GM12878 (cell line): ENCODE measurements at regions not wholly inside any gene's neighbourhood (a gene's known extent, or its start where the extent isn't known, plus 50 kb on each side); places are given as distances from the start of the nearest gene placed in this dataset.

Experiments
- ATAC-seq: fragments of 200-7000 bp; cut with Tn5 transposase; 3 replicates; pipeline ENCODE4 v1.9.1; 2020; ENCODE audit warnings: mild to moderate bottlenecking, moderate library complexity
- BruUV-seq: library from RNA; stranded (reverse); fragments of 400-500 nt; replicated peaks from 2 replicates; lab custom pipeline; 2021; lab: Mats Ljungman, UMichigan
- CTCF ChIA-PET: fragments of 300-600 bp; sonication (Branson Sonifier 250); formaldehyde crosslinking; extraction: SDS; loops from one replicate; lab custom pipeline; 2021; ENCODE audit warnings: inconsistent platforms; lab: Yijun Ruan, JAX
- POLR2A ChIA-PET: fragments of 350-600 bp; formaldehyde crosslinking; extraction: SDS; loops from one replicate; lab custom pipeline; 2021; ENCODE audit warnings: inconsistent platforms; lab: Charles Lee
- RAD21 ChIA-PET: fragments of 300-600 bp; sonication (Branson Sonifier 250); formaldehyde crosslinking; loops from one replicate; lab custom pipeline; 2023; ENCODE audit warnings: antibody characterized with exemption; ENCODE audit not compliant: unreplicated experiment; lab: Charles Lee
- SMC1A ChIA-PET: fragments of 300-600 bp; sonication (Branson Sonifier 250); formaldehyde crosslinking; loops from one replicate; lab custom pipeline; 2023; ENCODE audit not compliant: unreplicated experiment, uncharacterized antibody; lab: Charles Lee
- DNase-seq: peaks from one replicate; pipeline ENCODE4 v3.0.0-alpha.2; 2011; ENCODE audit warnings: low read depth, low spot score
- FAIRE-seq: peaks from 3 replicates; lab custom pipeline; 2011; peaks lifted over from hg19 to GRCh38; lab: Jason Lieb, UNC
- H2AFZ ChIP-seq: 2 replicates; pipeline ENCODE4 v1.6.0; 2011; ENCODE audit warnings: low read depth, low read length, control low read depth; ENCODE audit not compliant: control insufficient read depth
- H3K27ac ChIP-seq: 2 replicates; pipeline ENCODE4 v1.5.1; 2011; ENCODE audit warnings: control low read depth; ENCODE audit not compliant: control insufficient read depth, insufficient read depth
- H3K27me3 ChIP-seq, 2 experiments: replicated peaks in 1 of 2; 2 replicates each; pipeline versions ENCODE4 v1.6.0 to v1.6.1; 2011; ENCODE audit warnings: low read length in 1 of 2; ENCODE audit not compliant: control insufficient read depth in 2 of 2, insufficient read depth in 2 of 2
- H3K36me3 ChIP-seq, 2 experiments: 2 replicates each; pipeline ENCODE4 v1.5.1; 2011; ENCODE audit warnings: low read length in 1 of 2; ENCODE audit not compliant: control insufficient read depth in 2 of 2, insufficient read depth in 2 of 2
- H3K4me1 ChIP-seq: 2 replicates; pipeline ENCODE4 v1.6.1; 2011; ENCODE audit warnings: mild to moderate bottlenecking, low read length, moderate library complexity, mixed read lengths; ENCODE audit not compliant: control insufficient read depth, insufficient read depth
- H3K4me2 ChIP-seq: 2 replicates; pipeline ENCODE4 v1.6.0; 2011; ENCODE audit warnings: control low read depth; ENCODE audit not compliant: control insufficient read depth, insufficient read depth
- H3K4me3 ChIP-seq: fragments of 200-600 bp; sonication (generic); 2 replicates; pipeline ENCODE4 v1.5.1; 2016
- H3K79me2 ChIP-seq: 2 replicates; pipeline ENCODE4 v1.6.0; 2011; ENCODE audit warnings: low read length; ENCODE audit not compliant: control insufficient read depth, insufficient read depth
- H3K9ac ChIP-seq: 2 replicates; pipeline ENCODE4 v1.8.0; 2011; ENCODE audit warnings: low read length, control low read depth, mixed read lengths; ENCODE audit not compliant: control insufficient read depth, insufficient read depth
- H3K9me3 ChIP-seq: replicated peaks from 3 replicates; pipeline ENCODE4 v1.5.1; 2011; ENCODE audit warnings: mild to moderate bottlenecking, low read length; ENCODE audit not compliant: control insufficient read depth, insufficient read depth
- H4K20me1 ChIP-seq: 2 replicates; pipeline ENCODE4 v1.6.0; 2011; ENCODE audit not compliant: control insufficient read depth, insufficient read depth
- CREB1 ChIP-seq: IDR thresholded peaks from 2 replicates; pipeline ENCODE4 v1.6.1; 2012; ENCODE audit warnings: low read depth, mild to moderate bottlenecking, inconsistent platforms
- CREM ChIP-seq: IDR thresholded peaks from 2 replicates; pipeline ENCODE4 v1.6.1; 2014; ENCODE audit warnings: antibody characterized with exemption, low read depth
- DPF2 ChIP-seq: fragments of 450-650 bp; IDR thresholded peaks from 2 replicates; pipeline ENCODE4 v1.6.1; 2017; ENCODE audit warnings: mild to moderate bottlenecking
- IRF4 ChIP-seq: IDR thresholded peaks from 2 replicates; pipeline ENCODE4 v1.6.1; 2011; ENCODE audit warnings: low read depth, low read length
- PAX8 ChIP-seq: fragments of 450-650 bp; IDR thresholded peaks from 2 replicates; pipeline ENCODE4 v1.6.1; 2017; ENCODE audit warnings: mild to moderate bottlenecking, moderate library complexity
- RAD21 ChIP-seq: IDR thresholded peaks from 2 replicates; pipeline ENCODE4 v1.6.1; 2011; ENCODE audit warnings: mild to moderate bottlenecking, low read depth, low read length, moderate library complexity; ENCODE audit not compliant: insufficient read depth
- RBBP5 ChIP-seq: fragments of 200-600 bp; sonication (generic); conservative IDR thresholded peaks from 2 replicates; pipeline ENCODE4 v1.6.1; 2016
- SREBF1 ChIP-seq: IDR thresholded peaks from 2 replicates; pipeline ENCODE4 v1.6.1; 2012; ENCODE audit warnings: mild to moderate bottlenecking, low read length
- ZNF384 ChIP-seq: IDR thresholded peaks from 2 replicates; pipeline ENCODE4 v1.6.1; 2012; ENCODE audit warnings: low read depth, mild to moderate bottlenecking, low read length, improper control_type of control experiment, borderline replicate concordance
- WGBS: methylation state at CpG from one replicate; pipeline ENCODE4 v1.1.6; 2016; ENCODE audit warnings: low lambda C conversion rate; ENCODE audit not compliant: insufficient replicate concordance, insufficient coverage; ENCODE audit errors: missing lambda C conversion rate; 5-methylcytosine and 5-hydroxymethylcytosine counted together
- in situ Hi-C: fragments of 300-500 bp; cut with MboI; formaldehyde crosslinking; loops from 9 replicates; pipeline ENCODE4 v1.14.3; 2018; ENCODE audit warnings: mixed read lengths
- intact Hi-C: fragments of 100-400 bp; cut with micrococcal nuclease; formaldehyde crosslinking; loops from one replicate; pipeline ENCODE4 v1.14.2; 2022; ENCODE audit not compliant: unreplicated experiment
- TF ChIP-seq, protein P1 (sequence below): fragments of 450-650 bp; IDR thresholded peaks from 2 replicates; pipeline ENCODE4 v1.6.1; 2017; ENCODE audit warnings: mild to moderate bottlenecking, moderate library complexity

- TF ChIP-seq ZNF384 (no peak), PAX8 (no peak), RBBP5 (no peak), RAD21 (no peak), CREB1 (no peak), DPF2 (no peak), CREM (no peak), IRF4 (no peak), SREBF1 (no peak)
- TF ChIP-seq, protein P1, sequence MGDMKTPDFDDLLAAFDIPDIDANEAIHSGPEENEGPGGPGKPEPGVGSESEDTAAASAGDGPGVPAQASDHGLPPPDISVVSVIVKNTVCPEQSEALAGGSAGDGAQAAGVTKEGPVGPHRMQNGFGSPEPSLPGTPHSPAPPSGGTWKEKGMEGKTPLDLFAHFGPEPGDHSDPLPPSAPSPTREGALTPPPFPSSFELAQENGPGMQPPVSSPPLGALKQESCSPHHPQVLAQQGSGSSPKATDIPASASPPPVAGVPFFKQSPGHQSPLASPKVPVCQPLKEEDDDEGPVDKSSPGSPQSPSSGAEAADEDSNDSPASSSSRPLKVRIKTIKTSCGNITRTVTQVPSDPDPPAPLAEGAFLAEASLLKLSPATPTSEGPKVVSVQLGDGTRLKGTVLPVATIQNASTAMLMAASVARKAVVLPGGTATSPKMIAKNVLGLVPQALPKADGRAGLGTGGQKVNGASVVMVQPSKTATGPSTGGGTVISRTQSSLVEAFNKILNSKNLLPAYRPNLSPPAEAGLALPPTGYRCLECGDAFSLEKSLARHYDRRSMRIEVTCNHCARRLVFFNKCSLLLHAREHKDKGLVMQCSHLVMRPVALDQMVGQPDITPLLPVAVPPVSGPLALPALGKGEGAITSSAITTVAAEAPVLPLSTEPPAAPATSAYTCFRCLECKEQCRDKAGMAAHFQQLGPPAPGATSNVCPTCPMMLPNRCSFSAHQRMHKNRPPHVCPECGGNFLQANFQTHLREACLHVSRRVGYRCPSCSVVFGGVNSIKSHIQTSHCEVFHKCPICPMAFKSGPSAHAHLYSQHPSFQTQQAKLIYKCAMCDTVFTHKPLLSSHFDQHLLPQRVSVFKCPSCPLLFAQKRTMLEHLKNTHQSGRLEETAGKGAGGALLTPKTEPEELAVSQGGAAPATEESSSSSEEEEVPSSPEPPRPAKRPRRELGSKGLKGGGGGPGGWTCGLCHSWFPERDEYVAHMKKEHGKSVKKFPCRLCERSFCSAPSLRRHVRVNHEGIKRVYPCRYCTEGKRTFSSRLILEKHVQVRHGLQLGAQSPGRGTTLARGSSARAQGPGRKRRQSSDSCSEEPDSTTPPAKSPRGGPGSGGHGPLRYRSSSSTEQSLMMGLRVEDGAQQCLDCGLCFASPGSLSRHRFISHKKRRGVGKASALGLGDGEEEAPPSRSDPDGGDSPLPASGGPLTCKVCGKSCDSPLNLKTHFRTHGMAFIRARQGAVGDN = no peak
- DNase-seq (no peak), FAIRE-seq (no peak), ATAC-seq (no peak)
- in situ Hi-C loops = no loop called here
- BruUV-seq = no TSS peak
- Histone ChIP-seq H3K27ac (no peak overlapping the region), H3K4me1 (no peaks in the 10 kb centered on the region), H3K27me3 (no peaks in the 10 kb centered on the region), H3K79me2 (no peaks in the 10 kb centered on the region), H3K4me2 (no peak overlapping the region), H3K4me3 (no peak overlapping the region), H3K9me3 (no peaks in the 10 kb centered on the region), H2AFZ (no peak overlapping the region), H3K36me3 (no peaks in the 10 kb centered on the region), H3K9ac (no peak overlapping the region), H4K20me1 (no peaks in the 10 kb centered on the region)
- ChIA-PET RAD21 (no interaction called here), SMC1A (no interaction called here), POLR2A (no interaction called here), CTCF (no interaction called here)
- WGBS = 44% methylated on average over 2 of the region's 2 CpGs
- intact Hi-C loops = no loop called here
These were observed 589.5 kb downstream of the IRX1 start for GRCh38 chr5:4185127-4185526.
